HG02759 (cell line): ENCODE measurements at regions not wholly inside any gene's neighbourhood (a gene's known extent, or its start where the extent isn't known, plus 50 kb on each side); places are given as distances from the start of the nearest gene placed in this dataset.
"Not testable (repeated sequence)": the region's sequence is repeated elsewhere in the genome, so short reads cannot be mapped to it uniquely, and the experiment has no call there.

Experiments
- ATAC-seq: cut with Tn5 transposase; IDR thresholded peaks from one replicate; pipeline ENCODE4 v1.9.1; 2021; ENCODE audit warnings: mild to moderate bottlenecking, moderate library complexity; ENCODE audit not compliant: unreplicated experiment

GRCh38 chr18:10114717-10115463, 201.1 kb downstream of the VAPA start:
- no peak for ATAC-seq

- no peak for ATAC-seq
Measured at GRCh38 chr18:10116574-10116973, 202.8 kb downstream of the VAPA start.

GRCh38 chr18:10119528-10119927, 205.7 kb downstream of the VAPA start:
- no peak for ATAC-seq

- ATAC-seq: no peak
Measured at GRCh38 chr18:10119991-10120390, 206.2 kb downstream of the VAPA start.

GRCh38 chr18:10120622-10121021, 206.8 kb downstream of the VAPA start:
- ATAC-seq: no peak

GRCh38 chr18:10121028-10121427, 207.2 kb downstream of the VAPA start:
- ATAC-seq: no peak

GRCh38 chr18:10121786-10122515, 208.1 kb downstream of the VAPA start:
- ATAC-seq: no peak

- ATAC-seq: no peak
Measured at GRCh38 chr18:10122988-10123950, 209.5 kb downstream of the VAPA start.

- no peak for ATAC-seq
Measured at GRCh38 chr18:10124071-10124470, 210.3 kb downstream of the VAPA start.

GRCh38 chr18:10124557-10124956, 210.7 kb downstream of the VAPA start:
- no peak for ATAC-seq

GRCh38 chr18:10124967-10125366, 211.2 kb downstream of the VAPA start:
- no peak for ATAC-seq

GRCh38 chr18:10127729-10128128, 213.9 kb downstream of the VAPA start:
- ATAC-seq: no peak

- no peak for ATAC-seq
Measured at GRCh38 chr18:10128921-10129501, 215.2 kb downstream of the VAPA start.

- no peak for ATAC-seq
Measured at GRCh38 chr18:10130606-10131005, 216.8 kb downstream of the VAPA start.

- no peak for ATAC-seq
Measured at GRCh38 chr18:10131081-10131459, 217.3 kb downstream of the VAPA start.

GRCh38 chr18:10131460-10132395, 217.9 kb downstream of the VAPA start:
- no peak for ATAC-seq

- no peak for ATAC-seq
Measured at GRCh38 chr18:10133516-10133915, 219.7 kb downstream of the VAPA start.

- no peak for ATAC-seq
Measured at GRCh38 chr18:10134204-10134603, 220.4 kb downstream of the VAPA start.

GRCh38 chr18:10134749-10135148, 220.9 kb downstream of the VAPA start:
- not testable (repeated sequence) for ATAC-seq
